GM13977 (cell line): ENCODE measurements at regions not wholly inside any gene's neighbourhood (a gene's known extent, or its start where the extent isn't known, plus 50 kb on each side); places are given as distances from the start of the nearest gene placed in this dataset.

ENCODE experiments used
- DNase-seq: peaks from one replicate; pipeline ENCODE4 v3.0.0; 2012; ENCODE audit warnings: low spot score
- in situ Hi-C: fragments of 300-500 bp; cut with MboI; formaldehyde crosslinking; loops from one replicate; pipeline ENCODE4 v1.12.0; 2022; ENCODE audit warnings: low sequenced_read_pairs, low pct_unique_long_range_greater_than_20kb, mixed read lengths, inconsistent platforms; ENCODE audit not compliant: unreplicated experiment
- TF ChIP-seq, protein P1 (sequence below): IDR thresholded peaks from 2 replicates; pipeline ENCODE4 v1.5.1; 2012; ENCODE audit warnings: mild to moderate bottlenecking, control low read depth; ENCODE audit not compliant: insufficient read depth; ENCODE audit errors: extremely low read depth, missing control alignments

GRCh38 chr1:189619682-189620332, 857.9 kb downstream of the BRINP3 start:
- in situ Hi-C loops: no loop called here
- DNase-seq: no peak
- TF ChIP-seq, protein P1, sequence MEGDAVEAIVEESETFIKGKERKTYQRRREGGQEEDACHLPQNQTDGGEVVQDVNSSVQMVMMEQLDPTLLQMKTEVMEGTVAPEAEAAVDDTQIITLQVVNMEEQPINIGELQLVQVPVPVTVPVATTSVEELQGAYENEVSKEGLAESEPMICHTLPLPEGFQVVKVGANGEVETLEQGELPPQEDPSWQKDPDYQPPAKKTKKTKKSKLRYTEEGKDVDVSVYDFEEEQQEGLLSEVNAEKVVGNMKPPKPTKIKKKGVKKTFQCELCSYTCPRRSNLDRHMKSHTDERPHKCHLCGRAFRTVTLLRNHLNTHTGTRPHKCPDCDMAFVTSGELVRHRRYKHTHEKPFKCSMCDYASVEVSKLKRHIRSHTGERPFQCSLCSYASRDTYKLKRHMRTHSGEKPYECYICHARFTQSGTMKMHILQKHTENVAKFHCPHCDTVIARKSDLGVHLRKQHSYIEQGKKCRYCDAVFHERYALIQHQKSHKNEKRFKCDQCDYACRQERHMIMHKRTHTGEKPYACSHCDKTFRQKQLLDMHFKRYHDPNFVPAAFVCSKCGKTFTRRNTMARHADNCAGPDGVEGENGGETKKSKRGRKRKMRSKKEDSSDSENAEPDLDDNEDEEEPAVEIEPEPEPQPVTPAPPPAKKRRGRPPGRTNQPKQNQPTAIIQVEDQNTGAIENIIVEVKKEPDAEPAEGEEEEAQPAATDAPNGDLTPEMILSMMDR: no peak

DNA sequence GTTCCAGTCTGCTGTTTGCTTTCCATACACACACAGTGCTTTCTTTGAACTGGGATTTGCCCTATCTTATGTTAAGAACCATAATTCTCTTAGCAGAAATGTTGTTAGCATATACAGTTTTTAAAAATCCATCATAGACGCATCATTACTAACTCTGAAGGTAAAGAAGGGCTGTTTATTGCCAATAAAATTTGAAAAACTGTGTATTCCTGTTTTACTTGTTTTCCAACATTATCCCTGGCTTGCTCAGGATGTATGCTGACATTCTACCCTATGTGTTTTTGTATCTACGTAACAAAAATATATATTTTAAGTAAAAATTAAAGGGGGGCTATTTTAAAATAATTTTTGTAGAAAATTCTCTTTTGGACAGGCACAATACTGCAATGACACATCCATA, 857.2 kb downstream of the BRINP3 start:
- TF ChIP-seq, protein P1: no peak
- in situ Hi-C loops: no loop called here
- no peak for DNase-seq

DNA sequence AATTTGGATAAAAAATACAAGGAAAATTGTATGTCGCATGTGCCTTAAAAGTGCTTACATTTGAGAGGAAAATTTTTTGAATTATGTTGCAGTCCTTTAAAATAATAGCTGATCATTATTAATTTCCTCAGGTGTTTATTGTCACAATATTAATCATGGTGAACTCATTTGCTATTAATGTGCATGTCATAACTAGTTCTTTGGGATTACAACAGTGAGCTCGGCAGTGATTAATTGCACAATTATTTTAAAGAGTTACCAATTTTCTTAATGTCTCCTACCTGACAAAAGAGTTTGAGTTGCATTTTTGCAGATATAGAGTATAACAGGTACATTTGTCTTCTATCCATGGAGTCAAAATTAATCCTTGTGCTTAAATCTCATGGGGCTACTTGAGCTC, 854.3 kb downstream of the BRINP3 start:
- no peak for DNase-seq
- TF ChIP-seq, protein P1: no peak
- in situ Hi-C loops: no loop called here

GRCh38 chr1:189627427-189627826, 850.2 kb downstream of the BRINP3 start:
- in situ Hi-C loops: no loop called here
- no peak for DNase-seq
- TF ChIP-seq, protein P1: no peak

GRCh38 chr1:189628857-189629256, 848.8 kb downstream of the BRINP3 start:
- DNase-seq: no peak
- TF ChIP-seq, protein P1: no peak
- in situ Hi-C loops: no loop called here

DNA sequence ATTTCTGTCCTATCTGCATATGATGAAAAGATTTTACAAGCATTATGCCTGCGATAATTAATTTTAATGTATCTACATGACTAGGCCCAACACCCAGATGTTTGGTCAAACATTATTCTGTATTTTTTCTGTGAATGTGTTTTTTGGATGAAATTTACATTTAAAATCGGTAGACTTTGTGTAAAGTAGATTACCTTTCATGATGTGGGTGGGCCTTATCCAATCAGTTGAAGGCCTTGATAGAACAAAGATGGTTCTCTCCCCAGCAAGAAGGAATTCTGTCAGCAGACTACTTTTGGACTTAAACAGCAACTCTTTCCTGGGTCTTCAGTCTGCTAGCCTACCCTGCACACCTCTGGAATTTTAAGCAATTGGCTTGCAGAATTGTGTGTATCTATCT, 844.0 kb downstream of the BRINP3 start:
- TF ChIP-seq, protein P1: no peak
- DNase-seq: no peak
- in situ Hi-C loops: no loop called here
